ENCODE measurements at regions not wholly inside any gene's neighbourhood (a gene's known extent, or its start where the extent isn't known, plus 50 kb on each side); places are given as distances from the start of the nearest gene placed in this dataset.
"Not testable (repeated sequence)": the region's sequence is repeated elsewhere in the genome, so short reads cannot be mapped to it uniquely, and the experiment has no call there.

GRCh38 chr9:29066141-29066640 is 1492.9 kb upstream of the C9orf72 start:
- DNase-seq, result no peak

DNA sequence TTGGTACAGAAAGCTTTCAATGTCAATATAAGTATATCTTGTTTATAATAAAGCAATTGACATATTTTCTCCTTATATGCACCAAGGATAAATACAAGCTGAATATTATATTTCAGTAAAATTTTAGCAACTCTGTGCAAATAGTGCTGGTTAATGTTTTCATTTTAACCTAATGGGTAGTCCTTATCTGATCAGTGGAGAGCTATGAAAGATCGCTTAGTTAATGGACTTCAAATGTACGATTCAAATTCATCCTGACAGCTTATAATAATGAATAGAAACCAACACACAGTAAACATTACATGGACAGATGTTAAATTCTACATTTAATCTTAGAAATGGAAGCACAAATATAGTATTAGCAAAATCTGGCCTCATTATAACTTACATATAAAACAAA is 1495.2 kb upstream of the C9orf72 start:
- DNase-seq, result no peak

DNA sequence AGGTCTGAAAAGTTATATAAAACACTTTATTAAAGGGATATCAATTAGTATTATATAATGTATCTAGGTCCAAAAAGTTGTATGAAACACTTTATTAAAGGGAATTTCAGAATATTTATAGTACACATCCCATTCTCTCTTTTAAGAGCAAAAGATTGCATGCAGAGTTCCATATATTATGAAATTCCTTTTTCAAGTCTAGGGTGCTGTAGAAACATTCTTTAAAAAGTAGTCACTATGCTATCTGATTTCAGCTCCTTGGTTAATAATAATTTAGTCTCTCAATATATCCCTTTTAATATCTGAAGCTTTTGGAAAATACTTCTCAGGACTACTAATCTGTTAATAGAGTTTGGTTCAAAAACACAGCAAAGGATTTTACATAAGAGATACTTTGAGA is 1496.1 kb upstream of the C9orf72 start:
- no peak for DNase-seq

DNA sequence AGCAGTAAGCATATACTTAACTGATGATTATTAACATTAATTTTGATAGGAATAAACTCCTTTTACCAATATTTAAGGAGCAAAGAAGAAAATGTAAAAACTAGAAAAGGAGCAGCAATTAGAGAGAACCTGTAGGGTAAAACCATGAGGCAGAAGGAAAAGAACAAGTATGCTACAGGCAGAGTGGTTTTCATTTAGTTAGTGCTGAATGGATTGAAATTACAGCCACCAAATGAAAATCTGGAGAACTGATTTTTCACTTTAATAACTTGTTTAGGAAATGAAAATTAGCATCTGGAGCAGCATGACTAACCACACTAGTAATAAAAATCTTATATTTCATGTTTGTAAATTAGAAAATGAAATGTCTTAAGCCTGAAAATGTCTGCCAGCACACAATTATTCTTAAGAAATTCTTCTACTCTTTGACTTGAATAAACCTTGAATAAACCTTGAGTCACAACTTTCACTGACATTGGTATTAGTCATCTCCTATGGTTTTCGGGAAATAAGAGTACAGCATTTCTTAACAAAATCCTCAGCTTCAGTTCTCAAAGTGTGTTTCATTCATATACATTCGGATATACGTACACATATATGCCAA is 1504.9 kb upstream of the C9orf72 start:
- no peak for DNase-seq

- DNase-seq, result no peak
Measured at GRCh38 chr9:29100762-29101161, 1527.5 kb upstream of the C9orf72 start.

- not testable (repeated sequence) for DNase-seq
Measured at GRCh38 chr9:29104166-29104565, 1530.9 kb upstream of the C9orf72 start.

GRCh38 chr9:29118555-29118954 is 1545.3 kb upstream of the C9orf72 start:
- no peak for DNase-seq

DNA sequence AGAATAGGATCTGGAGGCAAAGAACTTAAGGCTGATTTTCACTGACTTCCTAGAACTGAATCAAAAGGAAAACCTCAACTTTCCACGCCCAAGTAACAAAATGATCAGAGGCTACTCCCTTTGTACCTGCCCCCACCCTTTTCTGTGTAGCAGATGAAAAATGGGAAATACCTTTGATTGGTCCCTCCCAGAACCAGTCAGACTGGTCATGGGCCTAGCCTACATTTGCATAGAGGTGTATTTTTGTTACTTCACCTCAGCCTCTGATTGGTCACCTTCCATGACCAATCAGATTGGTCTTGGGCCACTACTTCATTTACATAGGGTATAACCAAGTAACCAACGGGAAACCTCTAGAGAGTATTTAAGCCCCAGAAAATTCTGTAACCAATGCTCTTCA is 1553.5 kb upstream of the C9orf72 start:
- DNase-seq, result no peak

GRCh38 chr9:29129763-29130162 is 1556.5 kb upstream of the C9orf72 start:
- DNase-seq, result no peak

- DNase-seq, result no peak
Measured at GRCh38 chr9:29144476-29144875, 1571.2 kb upstream of the C9orf72 start.

DNA sequence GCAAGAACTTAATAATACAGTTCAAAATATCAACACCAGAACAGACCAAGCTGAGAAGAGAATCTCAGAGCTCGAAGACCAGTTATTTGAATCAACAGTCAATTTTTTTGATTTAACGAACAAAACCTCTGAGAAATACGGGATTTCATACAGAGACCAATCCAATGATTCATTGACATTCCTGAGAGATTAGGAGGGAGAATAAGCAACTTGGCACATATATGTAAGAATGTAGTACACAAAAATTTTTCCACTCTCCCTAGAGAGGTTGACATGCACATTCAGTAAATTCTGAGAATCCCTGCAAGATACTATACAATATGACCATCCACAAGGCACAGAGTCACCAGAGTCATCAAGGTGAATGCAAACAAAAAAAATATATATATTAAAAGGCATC is 1577.3 kb upstream of the C9orf72 start:
- DNase-seq, result no peak

- no peak for DNase-seq
Measured at GRCh38 chr9:29160763-29161353, 1587.6 kb upstream of the C9orf72 start.

GRCh38 chr9:29174136-29174535 is 1600.9 kb upstream of the C9orf72 start:
- DNase-seq, result no peak

- no peak for DNase-seq
Measured at GRCh38 chr9:29176231-29176630, 1603.0 kb upstream of the C9orf72 start.

- DNase-seq, result no peak
Measured at GRCh38 chr9:29176786-29177185, 1603.5 kb upstream of the C9orf72 start.

DNA sequence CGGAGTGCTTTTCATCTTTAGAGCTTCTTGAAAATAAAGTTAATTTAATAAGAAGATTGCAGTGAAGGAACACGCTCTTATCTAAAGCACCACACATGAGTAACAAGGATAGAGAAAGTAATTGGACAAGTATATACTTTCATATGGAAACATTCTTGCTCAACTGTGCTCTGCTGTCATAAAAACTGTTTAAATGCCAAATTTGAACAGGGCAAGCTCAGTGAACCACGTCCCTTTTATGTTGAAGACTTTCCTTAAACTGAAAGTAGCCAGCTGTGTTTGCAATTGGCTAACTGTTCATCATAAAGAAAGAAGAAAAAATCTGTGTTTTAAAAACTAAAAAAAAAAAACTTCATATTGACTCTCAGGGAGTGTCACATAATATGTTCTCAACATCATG is 1610.7 kb upstream of the C9orf72 start:
- DNase-seq, result no peak

DNA sequence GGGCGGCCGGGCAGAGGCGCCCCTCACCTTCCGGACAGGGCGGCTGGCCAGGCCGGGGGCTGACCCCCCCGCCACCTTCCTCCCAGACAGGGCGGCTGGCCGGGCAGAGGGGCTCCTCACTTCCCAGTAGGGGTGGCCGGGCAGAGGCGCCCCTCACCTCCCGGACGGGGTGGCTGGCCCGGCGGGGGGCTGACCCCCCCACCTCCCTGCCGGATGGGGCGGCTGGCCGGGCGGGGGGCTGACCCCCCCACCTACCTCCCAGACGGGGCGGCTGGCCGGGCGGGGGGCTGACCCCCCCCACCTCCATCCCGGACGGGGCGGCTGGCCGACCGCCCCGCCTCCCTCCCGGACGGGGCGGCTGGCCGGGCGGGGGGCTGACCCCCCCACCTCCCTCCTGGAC is 1615.5 kb upstream of the C9orf72 start:
- not testable (repeated sequence) for DNase-seq

- not testable (repeated sequence) for DNase-seq
Measured at GRCh38 chr9:29189221-29189620, 1615.9 kb upstream of the C9orf72 start.

DNA sequence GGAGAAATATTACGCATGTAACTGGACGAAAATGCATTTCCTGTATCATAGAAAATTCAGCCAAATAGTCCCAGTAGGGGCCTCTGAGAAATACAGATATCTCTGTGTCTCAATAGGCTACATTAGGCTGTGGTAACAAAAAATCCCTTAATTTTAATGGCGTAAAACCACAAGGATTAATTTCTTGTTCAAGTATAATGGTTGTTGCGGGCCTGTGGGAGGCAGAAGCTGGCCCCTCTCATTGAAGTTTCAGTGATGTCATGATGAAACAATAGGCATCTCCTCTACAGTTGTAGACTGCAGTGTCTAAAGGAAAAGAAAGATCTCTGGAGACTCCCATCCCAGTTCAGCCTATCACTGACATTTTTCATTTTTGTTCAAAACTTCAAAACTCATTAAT is 1625.6 kb upstream of the C9orf72 start:
- DNase-seq, result no peak

DNA sequence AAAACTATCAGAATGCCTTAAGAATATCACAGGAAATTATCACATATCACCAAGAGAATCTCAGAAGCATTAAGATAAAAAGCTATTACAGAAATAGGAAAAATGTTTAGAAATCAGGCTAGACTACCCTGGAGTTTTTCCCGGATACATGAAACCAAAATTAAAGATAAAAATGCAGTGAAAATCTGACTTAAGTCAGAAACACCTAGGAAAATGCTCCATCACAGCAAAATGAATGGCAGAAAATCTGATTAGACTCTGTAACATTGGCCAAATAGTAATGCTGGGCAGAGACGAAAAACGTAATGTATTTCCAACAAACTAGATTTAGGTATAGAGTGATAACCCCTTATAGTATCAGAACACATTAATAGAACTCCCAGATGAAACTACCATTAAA is 1626.7 kb upstream of the C9orf72 start:
- DNase-seq, result no peak

GRCh38 chr9:29200650-29201049 is 1627.4 kb upstream of the C9orf72 start:
- DNase-seq, result no peak

- DNase-seq, result no peak
Measured at GRCh38 chr9:29203244-29203930, 1630.1 kb upstream of the C9orf72 start.

DNA sequence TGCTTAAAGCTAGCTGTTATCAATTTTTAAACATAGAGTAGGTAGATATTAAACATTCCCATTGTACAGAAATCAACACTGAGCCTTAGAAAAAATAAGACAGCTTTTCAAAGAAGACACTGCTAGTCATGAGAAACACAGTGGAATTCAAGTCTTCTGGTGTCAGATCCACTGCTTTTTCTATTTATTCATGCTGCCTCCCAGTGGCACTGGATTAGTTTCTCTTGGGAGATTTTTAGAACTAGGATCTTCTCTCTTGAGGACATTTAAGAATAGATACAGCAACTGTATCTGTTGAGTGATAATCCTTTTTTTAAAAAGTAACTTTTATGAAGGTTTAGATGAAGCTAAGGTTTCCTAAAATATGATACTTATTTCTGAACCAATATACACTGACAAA is 1635.4 kb upstream of the C9orf72 start:
- no peak for DNase-seq

- no peak for DNase-seq
Measured at GRCh38 chr9:29209748-29210291, 1636.5 kb upstream of the C9orf72 start.
